Breast epithelium (tissue), 3 donors: ENCODE measurements at regions not wholly inside any gene's neighbourhood (a gene's known extent, or its start where the extent isn't known, plus 50 kb on each side); places are given as distances from the start of the nearest gene placed in this dataset.

Experiments used
- POLR2A ChIP-seq: fragments of 450-650 bp; IDR thresholded peaks from one replicate; pipeline ENCODE4 v1.6.1; 2016; ENCODE audit warnings: antibody characterized with exemption, mild to moderate bottlenecking, moderate library complexity
- POLR2AphosphoS5 ChIP-seq, 3 donors: sonication (generic); formaldehyde crosslinking; IDR thresholded peaks; one replicate each; pipeline ENCODE4 v1.6.1; 2017; ENCODE audit warnings: antibody characterized with exemption in 3 of 3
- TF ChIP-seq, protein P1 (sequence below), 3 donors: fragments of 450-650 bp; IDR thresholded peaks; one replicate each; pipeline ENCODE4 v1.5.1; 2016 to 2017; ENCODE audit warnings: antibody characterized with exemption in 3 of 3, mild to moderate bottlenecking in 3 of 3, moderate library complexity in 3 of 3

DNA sequence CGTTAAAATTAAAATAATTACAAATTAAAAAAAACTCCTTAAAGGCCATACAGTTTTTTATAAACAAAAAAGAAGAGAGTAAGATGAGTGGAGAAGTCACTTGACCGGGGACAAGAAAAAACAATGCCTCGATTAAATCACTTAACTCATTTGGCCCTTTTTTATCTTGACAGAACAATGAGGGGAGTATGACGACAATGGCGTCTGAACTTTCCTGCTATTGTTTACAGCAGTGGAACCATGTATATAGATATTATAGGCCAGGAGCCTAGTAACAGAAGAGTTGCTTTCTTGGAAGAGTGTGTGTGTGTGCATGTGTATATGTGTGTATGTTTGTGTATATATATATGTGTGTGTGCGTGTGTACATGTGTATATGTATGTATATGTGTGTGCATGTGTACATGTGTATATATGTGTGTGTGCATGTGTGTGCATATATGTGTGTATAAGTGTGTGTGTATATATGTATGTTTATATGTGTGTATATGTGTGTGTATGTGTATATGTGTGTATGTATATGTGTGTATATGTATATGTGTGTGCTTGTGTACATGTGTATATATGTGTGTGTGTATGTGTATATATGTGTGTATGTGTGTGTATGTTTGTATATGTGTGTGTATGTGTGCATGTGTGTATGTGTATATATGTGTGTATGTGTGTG is 153.4 kb upstream of the FAT1 start:
- TF ChIP-seq, protein P1, sequence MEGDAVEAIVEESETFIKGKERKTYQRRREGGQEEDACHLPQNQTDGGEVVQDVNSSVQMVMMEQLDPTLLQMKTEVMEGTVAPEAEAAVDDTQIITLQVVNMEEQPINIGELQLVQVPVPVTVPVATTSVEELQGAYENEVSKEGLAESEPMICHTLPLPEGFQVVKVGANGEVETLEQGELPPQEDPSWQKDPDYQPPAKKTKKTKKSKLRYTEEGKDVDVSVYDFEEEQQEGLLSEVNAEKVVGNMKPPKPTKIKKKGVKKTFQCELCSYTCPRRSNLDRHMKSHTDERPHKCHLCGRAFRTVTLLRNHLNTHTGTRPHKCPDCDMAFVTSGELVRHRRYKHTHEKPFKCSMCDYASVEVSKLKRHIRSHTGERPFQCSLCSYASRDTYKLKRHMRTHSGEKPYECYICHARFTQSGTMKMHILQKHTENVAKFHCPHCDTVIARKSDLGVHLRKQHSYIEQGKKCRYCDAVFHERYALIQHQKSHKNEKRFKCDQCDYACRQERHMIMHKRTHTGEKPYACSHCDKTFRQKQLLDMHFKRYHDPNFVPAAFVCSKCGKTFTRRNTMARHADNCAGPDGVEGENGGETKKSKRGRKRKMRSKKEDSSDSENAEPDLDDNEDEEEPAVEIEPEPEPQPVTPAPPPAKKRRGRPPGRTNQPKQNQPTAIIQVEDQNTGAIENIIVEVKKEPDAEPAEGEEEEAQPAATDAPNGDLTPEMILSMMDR (IDR thresholded peaks at IDR 0.05): no peak
- no peak for TF ChIP-seq POLR2A
- TF ChIP-seq POLR2AphosphoS5 (IDR thresholded peaks at IDR 0.05): no peak
